Liver (tissue), 3 donors: ENCODE measurements at regions not wholly inside any gene's neighbourhood (a gene's known extent, or its start where the extent isn't known, plus 50 kb on each side); places are given as distances from the start of the nearest gene placed in this dataset.

Source experiments
- CTCF ChIP-seq: fragments of 150-350 bp; IDR thresholded peaks from 2 replicates; pipeline ENCODE4 v1.5.1; 2017; ENCODE audit warnings: improper control_type of control experiment, low read depth, low read length; ENCODE audit not compliant: missing input control
- GABPA ChIP-seq, 2 donors: IDR thresholded peaks in 1 of 2; conservative IDR thresholded peaks in 1 of 2; 2 replicates each; pipeline ENCODE4 v1.6.1; 2016; ENCODE audit warnings: antibody characterized with exemption in 2 of 2, mild to moderate bottlenecking in 1 of 2, moderate library complexity in 1 of 2
- HNF4G ChIP-seq: IDR thresholded peaks from 2 replicates; pipeline ENCODE4 v1.6.1; 2016; ENCODE audit warnings: antibody characterized with exemption
- RAD21 ChIP-seq, 2 donors: IDR thresholded peaks; 2 replicates each; pipeline ENCODE4 v1.6.1; 2016; ENCODE audit warnings: antibody characterized with exemption in 2 of 2, mild to moderate bottlenecking in 2 of 2
- REST ChIP-seq: IDR thresholded peaks from 2 replicates; pipeline ENCODE4 v1.6.1; 2016; ENCODE audit warnings: antibody characterized with exemption, mild to moderate bottlenecking
- YY1 ChIP-seq: IDR thresholded peaks from 2 replicates; pipeline ENCODE4 v1.6.1; 2016; ENCODE audit warnings: antibody characterized with exemption, mild to moderate bottlenecking
- donor health status: healthy.
- donor health status: healthy.

GRCh38 chr11:39145346-39145745 is 2314.1 kb downstream of the LRRC4C start:
- TF ChIP-seq CTCF, result no peak
- no peak for TF ChIP-seq HNF4G
- no peak for TF ChIP-seq GABPA (IDR thresholded peaks at IDR 0.05 in 1 of 2, conservative IDR thresholded peaks at IDR 0.05 in 1 of 2)
- no peak for TF ChIP-seq YY1
- TF ChIP-seq REST, result no peak
- TF ChIP-seq RAD21 (IDR thresholded peaks at IDR 0.05), result no peak
